ENCODE measurements at regions not wholly inside any gene's neighbourhood (a gene's known extent, or its start where the extent isn't known, plus 50 kb on each side); places are given as distances from the start of the nearest gene placed in this dataset.

DNA sequence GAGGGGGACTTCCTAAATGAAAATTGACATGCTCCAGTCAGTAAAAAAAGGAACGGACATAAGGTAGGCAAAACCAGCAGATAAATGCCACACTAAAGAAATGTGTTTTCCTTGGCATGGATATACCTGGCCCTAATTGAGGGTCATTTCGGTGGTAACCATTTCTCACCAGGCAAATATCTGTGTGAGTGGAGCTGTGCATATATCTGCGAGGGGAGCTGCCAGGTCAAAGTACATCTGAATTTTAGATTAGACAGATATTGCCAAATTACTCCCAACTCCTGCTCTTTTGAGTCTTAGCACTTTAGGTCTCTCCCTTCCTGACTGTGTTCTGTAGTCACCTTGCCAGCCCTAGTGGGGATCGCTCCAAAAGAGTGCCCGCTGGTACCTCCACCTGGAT lies 204.2 kb downstream of the SH3BP4 start:
- H3K27ac ChIP-seq (replicated peaks in 1 of 4), result no peak overlapping the region
- 93% methylated on average over 5 of the region's 5 CpGs for WGBS
- no peak overlapping the region for H3K4me3 ChIP-seq
- no peaks in the 10 kb centered on the region for H3K4me1 ChIP-seq
- peaks cover 0 to 45% (median 0%) of the 10 kb centered on the region in 4 donors for H3K27me3 ChIP-seq
- no peaks in the 10 kb centered on the region for H3K9me3 ChIP-seq
- no peak for DNase-seq (ENCODE audit: extremely low spot score)
- intact Hi-C loops (cut with DNase I), result no loop called here
- H3K36me3 ChIP-seq, result no peaks in the 10 kb centered on the region
- TF ChIP-seq EP300 (IDR thresholded peaks at IDR 0.05), result no peak
- TF ChIP-seq POLR2A (IDR thresholded peaks at IDR 0.05; ENCODE audit: low read depth), result no peak
- no peak for TF ChIP-seq POLR2AphosphoS5 (IDR thresholded peaks at IDR 0.05)
- TF ChIP-seq, protein P1, sequence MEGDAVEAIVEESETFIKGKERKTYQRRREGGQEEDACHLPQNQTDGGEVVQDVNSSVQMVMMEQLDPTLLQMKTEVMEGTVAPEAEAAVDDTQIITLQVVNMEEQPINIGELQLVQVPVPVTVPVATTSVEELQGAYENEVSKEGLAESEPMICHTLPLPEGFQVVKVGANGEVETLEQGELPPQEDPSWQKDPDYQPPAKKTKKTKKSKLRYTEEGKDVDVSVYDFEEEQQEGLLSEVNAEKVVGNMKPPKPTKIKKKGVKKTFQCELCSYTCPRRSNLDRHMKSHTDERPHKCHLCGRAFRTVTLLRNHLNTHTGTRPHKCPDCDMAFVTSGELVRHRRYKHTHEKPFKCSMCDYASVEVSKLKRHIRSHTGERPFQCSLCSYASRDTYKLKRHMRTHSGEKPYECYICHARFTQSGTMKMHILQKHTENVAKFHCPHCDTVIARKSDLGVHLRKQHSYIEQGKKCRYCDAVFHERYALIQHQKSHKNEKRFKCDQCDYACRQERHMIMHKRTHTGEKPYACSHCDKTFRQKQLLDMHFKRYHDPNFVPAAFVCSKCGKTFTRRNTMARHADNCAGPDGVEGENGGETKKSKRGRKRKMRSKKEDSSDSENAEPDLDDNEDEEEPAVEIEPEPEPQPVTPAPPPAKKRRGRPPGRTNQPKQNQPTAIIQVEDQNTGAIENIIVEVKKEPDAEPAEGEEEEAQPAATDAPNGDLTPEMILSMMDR (IDR thresholded peaks at IDR 0.05), result no peak

DNA sequence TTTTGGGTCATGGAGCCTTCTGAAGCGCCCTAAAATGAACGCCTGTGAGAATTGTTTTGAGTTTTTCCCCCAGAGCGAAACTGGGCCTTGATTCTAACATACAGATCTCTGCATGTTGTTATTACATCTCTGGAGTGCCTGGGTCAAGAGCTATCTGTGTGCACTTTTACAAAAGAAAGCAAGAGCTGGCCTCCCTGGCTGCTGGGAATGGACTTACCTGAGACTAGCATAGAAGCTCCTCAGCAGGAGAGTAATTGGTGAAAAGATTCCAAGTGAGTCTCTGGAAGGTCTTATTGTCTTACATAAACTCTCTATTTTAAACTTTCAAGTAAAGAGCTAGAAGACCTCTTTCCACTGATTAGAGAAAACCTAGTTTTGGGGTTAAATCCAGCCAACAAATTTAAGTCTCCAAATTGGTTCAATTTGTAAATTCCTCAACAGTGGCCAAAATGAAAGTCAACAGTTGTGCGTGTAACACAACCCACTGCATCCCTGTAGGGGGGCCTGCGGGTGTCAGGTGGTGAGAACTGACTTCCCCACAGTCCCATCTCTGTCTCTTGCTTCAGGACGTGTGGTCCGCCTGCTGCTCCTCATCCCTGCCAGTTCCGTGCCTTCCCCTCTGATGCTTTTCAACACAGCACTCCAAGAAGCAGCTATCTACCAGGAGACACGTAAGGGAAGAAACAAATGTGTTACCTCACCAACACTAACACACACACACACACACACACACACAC lies 206.1 kb downstream of the SH3BP4 start:
- Histone ChIP-seq H3K4me3 (no peak overlapping the region), H3K27ac (replicated peaks in 1 of 4) (no peak overlapping the region), H3K9me3 (no peaks in the 10 kb centered on the region), H3K4me1 (no peaks in the 10 kb centered on the region), H3K27me3 (peaks cover 0 to 44% (median 0%) of the 10 kb centered on the region in 4 donors), H3K36me3 (no peaks in the 10 kb centered on the region)
- 82% methylated on average over 9 of the region's 9 CpGs for WGBS
- intact Hi-C loops (cut with DNase I), result no loop called here
- TF ChIP-seq EP300 (IDR thresholded peaks at IDR 0.05) (no peak), POLR2AphosphoS5 (IDR thresholded peaks at IDR 0.05) (no peak), POLR2A (IDR thresholded peaks at IDR 0.05; ENCODE audit: low read depth) (no peak)
- TF ChIP-seq, protein P1 (IDR thresholded peaks at IDR 0.05), result no peak
- no peak for DNase-seq (ENCODE audit: extremely low spot score)

DNA sequence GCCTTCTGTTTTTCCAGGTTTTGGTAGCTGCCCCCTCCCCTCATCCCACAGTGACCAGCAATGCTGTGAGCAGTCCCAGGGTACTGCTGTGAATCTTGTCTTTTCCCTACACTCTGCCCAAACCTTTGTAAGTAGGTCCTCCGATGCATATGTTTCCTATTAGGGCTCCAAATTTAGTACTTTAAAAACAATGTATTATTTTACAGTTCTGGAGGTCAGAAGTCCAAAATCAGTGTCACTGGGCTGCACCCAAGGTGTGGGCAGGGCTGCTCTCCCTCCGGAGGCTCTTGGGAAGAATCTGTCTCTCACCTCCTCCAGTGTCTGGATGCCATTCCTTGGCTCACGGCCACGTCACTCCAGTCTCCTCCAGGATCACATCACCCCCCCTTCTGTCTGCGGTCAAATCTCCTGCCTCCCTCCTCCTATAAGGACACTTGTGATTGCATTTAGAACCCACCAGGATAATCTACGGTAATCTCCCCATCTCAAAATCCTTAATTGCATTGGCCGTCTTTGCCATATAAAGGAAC lies 208.5 kb downstream of the SH3BP4 start:
- TF ChIP-seq, protein P1 (IDR thresholded peaks at IDR 0.05), result no peak
- TF ChIP-seq POLR2AphosphoS5 (IDR thresholded peaks at IDR 0.05), result no peak
- no peak for TF ChIP-seq EP300 (IDR thresholded peaks at IDR 0.05)
- TF ChIP-seq POLR2A (IDR thresholded peaks at IDR 0.05; ENCODE audit: low read depth), result no peak
- H3K27ac ChIP-seq (replicated peaks in 1 of 4), result no peak overlapping the region
- peaks cover 0 to 23% (median 0%) of the 10 kb centered on the region in 4 donors for H3K27me3 ChIP-seq
- DNase-seq (ENCODE audit: extremely low spot score), result no peak
- intact Hi-C loops (cut with DNase I), result no loop called here
- no peak overlapping the region for H3K4me3 ChIP-seq
- no peaks in the 10 kb centered on the region for H3K9me3 ChIP-seq
- H3K36me3 ChIP-seq, result no peaks in the 10 kb centered on the region
- no peaks in the 10 kb centered on the region for H3K4me1 ChIP-seq
- 84% methylated on average over 7 of the region's 7 CpGs for WGBS

GRCh38 chr2:235161565-235161964 lies 209.7 kb downstream of the SH3BP4 start:
- Histone ChIP-seq H3K36me3 (no peaks in the 10 kb centered on the region), H3K4me1 (no peaks in the 10 kb centered on the region), H3K9me3 (no peaks in the 10 kb centered on the region), H3K4me3 (no peak overlapping the region), H3K27ac (replicated peaks in 1 of 4) (no peak overlapping the region), H3K27me3 (peaks cover 0 to 17% (median 0%) of the 10 kb centered on the region in 4 donors)
- DNase-seq (ENCODE audit: extremely low spot score), result no peak
- intact Hi-C loops (cut with DNase I), result no loop called here
- 79% methylated on average over 8 of the region's 8 CpGs for WGBS
- TF ChIP-seq, protein P1 (IDR thresholded peaks at IDR 0.05), result no peak
- TF ChIP-seq POLR2A (IDR thresholded peaks at IDR 0.05; ENCODE audit: low read depth), result no peak
- no peak for TF ChIP-seq EP300 (IDR thresholded peaks at IDR 0.05)
- no peak for TF ChIP-seq POLR2AphosphoS5 (IDR thresholded peaks at IDR 0.05)
